ENCODE measurements at regions not wholly inside any gene's neighbourhood (a gene's known extent, or its start where the extent isn't known, plus 50 kb on each side); places are given as distances from the start of the nearest gene placed in this dataset.

DNA sequence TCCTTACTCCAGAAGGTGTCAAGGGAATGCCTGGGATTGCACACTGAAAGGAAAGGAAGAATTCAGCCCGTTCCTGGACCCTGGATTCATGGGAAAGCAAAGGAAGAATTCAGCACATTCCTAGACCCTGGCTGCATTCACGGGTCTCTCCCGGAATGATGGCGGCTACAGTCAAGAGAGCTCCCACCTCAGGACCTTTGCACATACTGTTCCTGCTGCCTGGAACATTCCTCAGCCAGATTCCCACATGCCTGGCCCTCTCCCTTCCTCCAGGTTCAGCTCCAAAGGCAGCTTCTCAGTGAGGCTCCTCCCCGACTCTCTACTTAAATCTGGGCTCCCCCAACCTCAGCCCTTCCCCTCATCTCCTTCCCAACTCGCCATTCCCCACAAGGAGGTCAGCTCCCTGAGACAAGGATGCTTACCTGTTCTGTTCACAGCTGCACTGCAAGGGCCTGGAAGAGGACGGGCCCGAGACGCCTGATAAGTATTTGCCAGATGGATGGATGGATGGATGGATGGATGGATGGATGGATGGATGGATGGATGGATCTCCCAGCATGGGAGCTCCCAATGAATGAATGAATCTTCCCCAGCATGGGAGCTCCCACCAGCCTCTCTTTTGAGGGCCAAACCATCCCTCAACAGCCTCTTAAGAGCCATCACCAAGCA lies 77.4 kb downstream of the NCOR2 start:
- no peak for DNase-seq (ENCODE audit: low read depth)

DNA sequence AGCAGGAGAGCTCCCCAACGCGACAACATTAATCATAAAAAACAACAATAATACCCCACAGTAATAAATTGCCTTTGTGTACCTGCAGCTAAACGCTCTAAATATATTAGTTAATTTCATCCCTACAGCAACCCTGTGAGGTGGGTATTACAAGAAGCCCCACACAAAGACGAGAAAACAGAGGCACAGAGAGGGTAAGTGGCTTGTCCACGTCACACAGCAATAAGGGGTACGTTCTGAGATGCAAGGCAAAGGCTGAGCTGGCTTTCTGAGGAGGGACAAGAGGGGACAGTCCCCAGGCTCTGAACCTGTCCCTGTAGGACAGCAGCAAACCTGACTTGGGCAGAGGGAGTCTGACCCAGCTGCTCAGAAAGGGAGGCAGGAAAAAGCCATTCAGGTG lies 78.2 kb downstream of the NCOR2 start:
- no peak for DNase-seq (ENCODE audit: low read depth)

- no peak for DNase-seq (ENCODE audit: low read depth)
Measured at GRCh38 chr12:124488520-124488919, 78.9 kb downstream of the NCOR2 start.

- DNase-seq (ENCODE audit: low read depth): no peak
Measured at GRCh38 chr12:124487834-124488165, 79.6 kb downstream of the NCOR2 start.

- DNase-seq (ENCODE audit: low read depth): no peak
Measured at GRCh38 chr12:124487066-124487833, 80.2 kb downstream of the NCOR2 start.

GRCh38 chr12:124486346-124486963 lies 81.0 kb downstream of the NCOR2 start:
- no peak for DNase-seq (ENCODE audit: low read depth)

GRCh38 chr12:124485371-124485770 lies 82.0 kb downstream of the NCOR2 start:
- no peak for DNase-seq (ENCODE audit: low read depth)

- no peak for DNase-seq (ENCODE audit: low read depth)
Measured at GRCh38 chr12:124484526-124484953, 82.9 kb downstream of the NCOR2 start.

DNA sequence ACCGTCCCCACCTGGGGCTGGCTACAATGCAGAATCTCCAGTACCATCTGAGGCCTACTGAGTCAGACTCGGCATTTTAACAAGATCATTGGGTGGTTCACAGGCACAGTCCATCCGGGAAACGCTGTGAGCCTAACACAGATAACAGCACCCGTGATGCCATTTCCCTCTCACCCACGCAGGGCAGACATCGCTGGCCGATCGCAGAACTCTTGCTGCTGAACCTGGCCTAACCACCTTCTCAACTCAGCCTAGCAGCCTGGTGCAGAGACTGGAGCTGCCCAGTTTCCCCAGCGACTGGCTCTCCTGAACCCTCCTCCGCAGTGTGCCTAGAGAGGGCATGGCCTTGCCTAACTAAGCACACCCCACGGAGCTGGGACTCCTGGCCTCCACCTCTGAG lies 83.3 kb downstream of the NCOR2 start:
- no peak for DNase-seq (ENCODE audit: low read depth)

DNA sequence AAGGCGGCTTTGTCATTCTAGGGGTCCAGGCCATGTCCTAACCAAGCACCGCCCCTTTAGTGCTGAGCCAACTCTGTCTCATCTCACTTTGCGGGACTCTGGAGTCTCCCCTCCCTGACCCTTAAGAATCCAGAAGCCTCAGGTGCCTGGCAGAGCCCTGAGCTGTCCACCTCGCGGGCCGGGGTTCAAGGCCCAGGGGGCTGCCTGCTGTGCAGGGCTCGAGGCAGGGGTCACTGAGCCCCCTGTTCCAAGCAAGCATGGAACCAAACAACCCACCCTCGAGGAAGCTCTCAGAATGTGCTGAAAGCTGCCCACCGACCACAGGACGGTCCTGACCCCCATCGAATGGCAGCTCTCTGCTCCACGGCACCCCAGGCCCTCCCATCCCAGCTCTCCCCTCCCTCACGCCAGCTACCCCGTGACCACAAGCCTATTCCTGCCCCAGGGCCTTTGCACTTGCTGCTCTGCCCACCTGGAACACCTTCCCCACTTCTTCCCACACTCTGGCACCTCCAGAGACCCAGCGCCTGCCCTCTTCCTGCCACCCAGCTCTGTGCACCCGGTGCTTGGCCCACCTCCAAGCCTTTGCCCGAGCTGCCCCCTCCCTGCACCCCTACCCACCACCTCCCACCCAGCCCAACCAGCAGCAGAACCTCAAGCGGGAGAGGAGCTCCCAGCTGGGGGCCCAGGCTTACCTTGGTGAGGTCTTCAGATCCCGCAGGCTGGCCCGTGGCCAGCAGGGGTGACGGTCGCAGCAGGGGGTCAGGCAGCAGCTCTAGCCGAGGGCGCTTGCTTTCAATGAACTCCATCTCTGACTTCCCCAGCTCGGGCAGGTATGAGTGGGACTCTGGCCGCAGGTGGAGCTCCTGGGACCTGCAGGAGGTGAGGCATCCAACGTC lies 84.3 kb downstream of the NCOR2 start:
- DNase-seq (ENCODE audit: low read depth): no peak

- no peak for DNase-seq (ENCODE audit: low read depth)
Measured at GRCh38 chr12:124482567-124482893, 84.9 kb downstream of the NCOR2 start.

- DNase-seq (ENCODE audit: low read depth): no peak
Measured at GRCh38 chr12:124481772-124482566, 85.4 kb downstream of the NCOR2 start.

DNA sequence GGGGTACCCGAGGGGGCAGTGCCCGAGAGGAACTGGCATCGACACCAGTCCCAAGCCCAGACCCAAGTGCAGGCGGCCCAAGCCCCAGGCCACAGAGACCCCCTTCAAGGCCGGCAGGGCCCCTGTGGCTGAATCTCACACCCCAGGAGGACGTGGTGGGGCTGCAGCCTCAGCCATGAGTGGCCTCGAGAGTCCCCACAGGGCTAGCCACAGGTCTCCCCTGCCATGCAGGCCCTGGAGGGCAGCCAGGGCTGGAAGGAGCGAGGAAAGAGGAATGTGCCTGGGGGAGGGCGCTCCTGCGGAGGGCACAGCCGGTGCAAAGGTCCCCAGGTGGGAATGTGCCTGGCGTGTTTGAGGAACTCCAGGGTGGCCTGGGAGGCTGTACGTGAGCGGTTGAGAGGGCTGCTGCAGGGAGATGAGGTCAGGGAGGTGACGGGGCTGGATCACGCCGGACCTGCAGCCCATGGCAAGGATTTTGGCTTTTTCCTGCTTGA lies 86.1 kb downstream of the NCOR2 start:
- no peak for DNase-seq (ENCODE audit: low read depth)

- no peak for DNase-seq (ENCODE audit: low read depth)
Measured at GRCh38 chr12:124480469-124481256, 86.7 kb downstream of the NCOR2 start.

DNA sequence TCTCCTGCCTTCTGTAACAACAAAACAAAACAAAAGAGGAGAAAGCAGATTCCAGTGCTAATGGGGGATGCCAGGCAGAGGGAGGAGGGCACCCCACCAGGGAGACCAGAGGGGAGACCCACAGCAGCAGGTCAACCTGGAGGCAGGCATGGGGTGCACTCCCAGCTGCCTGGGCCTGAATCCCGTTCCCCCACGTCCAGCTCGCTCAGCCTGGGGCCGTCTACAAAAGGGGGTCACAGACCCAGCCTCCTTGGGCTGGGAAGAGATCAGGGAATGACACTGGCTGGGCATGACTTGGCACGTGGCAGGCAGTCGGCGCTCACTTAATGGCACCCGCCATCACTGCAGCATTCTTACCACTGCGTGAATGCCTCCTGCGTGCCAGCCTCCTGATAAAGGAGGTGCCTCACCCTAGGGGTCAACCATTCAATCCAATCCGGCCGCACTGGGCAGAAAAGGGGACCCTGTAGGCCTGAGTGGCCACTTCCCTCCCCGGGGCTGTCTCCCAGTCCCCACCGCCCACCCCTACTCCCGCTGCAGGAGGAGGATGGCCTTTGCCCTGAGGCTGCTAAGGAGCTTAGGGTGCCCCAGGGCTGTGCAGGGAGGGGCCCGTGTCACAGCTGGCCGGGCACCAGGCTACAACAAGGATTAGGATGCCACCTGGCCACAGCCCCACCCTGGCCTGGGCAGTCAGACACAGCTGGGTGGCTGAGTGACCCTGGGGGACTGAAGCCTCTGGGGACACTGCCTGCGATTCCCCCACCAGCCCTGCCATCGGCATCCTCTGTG lies 87.5 kb downstream of the NCOR2 start:
- DNase-seq (ENCODE audit: low read depth): no peak

DNA sequence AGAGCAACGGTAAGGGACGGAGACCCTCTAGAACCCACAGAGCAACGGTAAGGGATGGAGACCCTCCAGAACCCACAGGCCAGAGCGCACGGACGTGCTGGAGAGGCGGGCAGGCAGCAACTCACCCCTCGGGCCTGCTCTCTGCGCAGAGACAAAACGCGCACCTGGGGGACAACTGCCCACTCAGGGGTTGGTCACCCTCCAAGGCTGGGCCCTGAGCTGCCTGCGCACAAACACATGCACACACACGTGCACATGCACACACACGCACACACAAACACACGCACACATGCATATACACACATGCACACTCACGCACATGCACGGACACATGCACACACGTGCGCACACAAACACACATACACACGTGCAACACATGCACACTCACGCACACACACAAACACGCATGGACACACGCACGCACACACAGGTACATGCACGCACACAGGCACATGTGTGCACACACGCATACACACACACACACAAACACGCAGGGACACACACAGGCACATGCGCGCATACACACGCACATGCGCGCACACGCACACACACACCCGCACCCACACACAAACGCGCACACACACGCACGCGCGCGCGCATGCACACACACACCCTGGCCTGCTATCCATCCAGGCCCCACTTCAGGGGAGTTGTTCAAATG lies 88.3 kb downstream of the NCOR2 start:
- no peak for DNase-seq (ENCODE audit: low read depth)

- no peak for DNase-seq (ENCODE audit: low read depth)
Measured at GRCh38 chr12:124478416-124478815, 89.0 kb downstream of the NCOR2 start.

DNA sequence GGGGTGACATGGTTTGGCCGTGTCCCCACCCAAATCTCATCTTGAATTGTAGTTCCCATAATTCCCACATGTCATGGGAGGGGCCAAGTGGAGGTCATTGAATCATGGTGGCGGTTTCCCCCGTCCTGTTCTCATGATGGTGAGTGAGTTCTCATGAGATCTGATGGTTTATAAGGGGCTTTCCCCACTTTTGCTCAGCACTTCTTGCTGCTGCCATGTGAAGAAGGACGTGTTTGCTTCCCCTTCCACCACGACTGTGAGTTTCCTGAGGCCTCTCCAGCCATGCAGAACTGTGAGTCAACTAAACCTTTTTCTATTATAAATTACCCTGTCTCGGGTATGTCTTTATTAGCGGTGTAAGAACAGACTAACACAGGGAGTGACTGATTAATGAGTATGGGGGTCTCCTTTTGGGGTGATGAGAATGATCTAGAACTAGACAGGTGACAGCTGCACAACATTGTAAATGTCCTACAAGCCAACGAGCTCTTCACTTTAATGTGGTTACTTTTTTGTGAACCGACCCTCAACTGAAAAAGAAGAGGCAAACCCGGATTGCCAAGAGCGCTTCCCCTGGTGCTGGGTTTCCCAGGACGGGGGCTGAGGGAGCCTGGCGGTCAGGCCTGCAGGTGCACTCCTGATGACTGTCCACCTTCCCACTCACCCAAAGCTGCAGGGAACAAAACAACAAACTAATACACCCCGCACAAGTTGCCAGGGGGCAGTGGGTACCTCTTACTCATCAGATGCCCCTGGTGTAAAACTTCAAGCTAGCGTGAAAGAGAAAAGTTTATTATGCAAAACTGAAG lies 90.1 kb downstream of the NCOR2 start:
- DNase-seq (ENCODE audit: low read depth): no peak

Data from activated T-cell treated with anti-CD3 and anti-CD28 coated beads for 48 hours (primary cell).